Endodermal cell (in vitro differentiated cells): ENCODE measurements at regions not wholly inside any gene's neighbourhood (a gene's known extent, or its start where the extent isn't known, plus 50 kb on each side); places are given as distances from the start of the nearest gene placed in this dataset.

Experiments
- DNase-seq: peaks from one replicate; pipeline ENCODE4 v3.0.0-alpha.2; 2017
- H3K27ac ChIP-seq: 2 replicates; pipeline ENCODE4 v1.5.1; 2013; ENCODE audit warnings: mild to moderate bottlenecking, low read depth, low read length, moderate library complexity
- H3K27me3 ChIP-seq: 2 replicates; pipeline ENCODE4 v1.6.1; 2013; ENCODE audit warnings: mild to moderate bottlenecking, low read length, moderate library complexity; ENCODE audit not compliant: insufficient read depth, control insufficient read depth, poor library complexity, severe bottlenecking
- H3K36me3 ChIP-seq: 2 replicates; pipeline ENCODE4 v1.7.0; 2013; ENCODE audit warnings: mild to moderate bottlenecking, low read length, moderate library complexity; ENCODE audit not compliant: control insufficient read depth, insufficient read depth
- H3K4me1 ChIP-seq: one replicate; pipeline ENCODE4 v1.7.0; 2013; ENCODE audit warnings: low read length; ENCODE audit not compliant: control insufficient read depth, insufficient read depth
- H3K4me3 ChIP-seq: 2 replicates; pipeline ENCODE4 v1.5.1; 2013; ENCODE audit warnings: mild to moderate bottlenecking, low read length, moderate library complexity
- H3K9ac ChIP-seq: 2 replicates; pipeline ENCODE4 v1.6.1; 2013; ENCODE audit warnings: mild to moderate bottlenecking, low read length, moderate library complexity; ENCODE audit not compliant: poor library complexity, severe bottlenecking; ENCODE audit errors: extremely low read depth
- H3K9me3 ChIP-seq: 2 replicates; pipeline ENCODE4 v1.6.1; 2013; ENCODE audit warnings: mild to moderate bottlenecking, low read length, moderate library complexity; ENCODE audit not compliant: control insufficient read depth
- H3K27ac Mint-ChIP-seq: 2 replicates; pipeline ENCODE4 v1.8.0; 2020; ENCODE audit warnings: mixed read lengths
- H3K27me3 Mint-ChIP-seq: 2 replicates; pipeline ENCODE4 v1.8.0; 2021; ENCODE audit warnings: mild to moderate bottlenecking, mixed read lengths; ENCODE audit not compliant: insufficient read depth
- H3K36me3 Mint-ChIP-seq: 2 replicates; pipeline ENCODE4 v1.8.0; 2020; ENCODE audit warnings: low read depth, mixed read lengths
- H3K4me1 Mint-ChIP-seq: 2 replicates; pipeline ENCODE4 v1.8.0; 2020; ENCODE audit warnings: mixed read lengths
- H3K4me3 Mint-ChIP-seq: 2 replicates; pipeline ENCODE4 v1.8.0; 2020; ENCODE audit warnings: mild to moderate bottlenecking, moderate library complexity, mixed read lengths
- H3K9me3 Mint-ChIP-seq: 2 replicates; pipeline ENCODE4 v1.8.0; 2020; ENCODE audit warnings: mild to moderate bottlenecking, mixed read lengths
- CTCF ChIP-seq: fragments of 200-600 bp; sonication (generic); conservative IDR thresholded peaks from 2 replicates; pipeline ENCODE4 v1.5.0; 2021; ENCODE audit warnings: antibody characterized with exemption, mild to moderate bottlenecking
- WGBS, 2 experiments: methylation state at CpG; one replicate each; pipeline versions ENCODE4 v1.1.5 to v1.1.7; 2013; ENCODE audit warnings: missing lambda C conversion rate in 2 of 2, mixed read lengths in 1 of 2; ENCODE audit not compliant: insufficient coverage in 1 of 2, insufficient read length in 1 of 2; 5-methylcytosine and 5-hydroxymethylcytosine counted together

GRCh38 chr3:34011171-34012101, 213.0 kb downstream of the PDCD6IP start:
- Histone ChIP-seq H3K27me3 (peaks cover 47% of the 10 kb centered on the region), H3K27ac (no peak overlapping the region), H3K4me1 (peaks cover 21% of the 10 kb centered on the region), H3K9me3 (peaks cover 9% of the 10 kb centered on the region), H3K9ac (no peak overlapping the region), H3K36me3 (no peaks in the 10 kb centered on the region), H3K4me3 (no peak overlapping the region)
- no peaks in the 10 kb centered on the region for H3K9me3 Mint-ChIP-seq
- peaks cover 51% of the 10 kb centered on the region for H3K4me1 Mint-ChIP-seq
- peaks cover 65% of the 10 kb centered on the region for H3K27me3 Mint-ChIP-seq
- no peak overlapping the region for H3K4me3 Mint-ChIP-seq
- no peak for DNase-seq
- 81 to 86% methylated on average over 2 to 3 of the region's 3 CpGs for WGBS, 2 experiments
- peak; percentile 70 for TF ChIP-seq CTCF
- no peaks in the 10 kb centered on the region for H3K36me3 Mint-ChIP-seq
- peak overlapping the region; percentile 44 for H3K27ac Mint-ChIP-seq

- no peaks in the 10 kb centered on the region for H3K36me3 Mint-ChIP-seq
- no peak for DNase-seq
- no peaks in the 10 kb centered on the region for H3K9me3 Mint-ChIP-seq
- no peak for TF ChIP-seq CTCF
- peak overlapping the region; percentile 44 for H3K27ac Mint-ChIP-seq
- peaks cover 21% of the 10 kb centered on the region for H3K4me1 ChIP-seq
- H3K36me3 ChIP-seq, result no peaks in the 10 kb centered on the region
- peaks cover 9% of the 10 kb centered on the region for H3K9me3 ChIP-seq
- no peak overlapping the region for H3K27ac ChIP-seq
- no peak overlapping the region for H3K4me3 Mint-ChIP-seq
- H3K27me3 ChIP-seq, result peaks cover 47% of the 10 kb centered on the region
- H3K4me3 ChIP-seq, result no peak overlapping the region
- H3K4me1 Mint-ChIP-seq, result peaks cover 51% of the 10 kb centered on the region
- no peak overlapping the region for H3K9ac ChIP-seq
- 58% methylated on average over 2 of the region's 2 CpGs; no CpG with 5 or more reads in 1 of the 2 experiments for WGBS, 2 experiments
- H3K27me3 Mint-ChIP-seq, result peaks cover 65% of the 10 kb centered on the region
Measured at GRCh38 chr3:34012102-34012461, 213.7 kb downstream of the PDCD6IP start.

- Histone ChIP-seq H3K36me3 (no peaks in the 10 kb centered on the region), H3K9ac (no peak overlapping the region), H3K27me3 (peaks cover 50% of the 10 kb centered on the region), H3K27ac (no peak overlapping the region), H3K4me1 (peaks cover 14% of the 10 kb centered on the region), H3K9me3 (peaks cover 9% of the 10 kb centered on the region), H3K4me3 (peak overlapping the region; percentile 1)
- DNase-seq, result no peak
- TF ChIP-seq CTCF, result no peak
- Mint-ChIP-seq H3K27me3 (peaks cover 68% of the 10 kb centered on the region), H3K9me3 (no peaks in the 10 kb centered on the region), H3K27ac (no peak overlapping the region), H3K4me1 (peaks cover 39% of the 10 kb centered on the region), H3K36me3 (no peaks in the 10 kb centered on the region), H3K4me3 (no peak overlapping the region)
- WGBS, 2 experiments, result 62% methylated on average over 5 of the region's 6 CpGs; no CpG with 5 or more reads in 1 of the 2 experiments
Measured at GRCh38 chr3:34013818-34014570, 215.6 kb downstream of the PDCD6IP start.
